Panc1 (cell line): ENCODE measurements at regions not wholly inside any gene's neighbourhood (a gene's known extent, or its start where the extent isn't known, plus 50 kb on each side); places are given as distances from the start of the nearest gene placed in this dataset.

Experiments used
- ATAC-seq: fragments of 200-7000 bp; cut with Tn5 transposase; 2 replicates; pipeline ENCODE4 v1.9.1; 2020; ENCODE audit warnings: mild to moderate bottlenecking, moderate library complexity
- BruUV-seq: library from RNA; stranded (reverse); fragments of 400-500 nt; replicated peaks from 2 replicates; lab custom pipeline; 2021; lab: Mats Ljungman, UMichigan
- CTCF ChIA-PET: fragments of 300-600 bp; sonication (Branson Sonifier 250); formaldehyde crosslinking; loops from one replicate; lab custom pipeline; 2022; ENCODE audit warnings: antibody characterized with exemption; lab: Charles Lee
- POLR2A ChIA-PET: fragments of 300-600 bp; sonication (Branson Sonifier 250); formaldehyde crosslinking; loops from one replicate; lab custom pipeline; 2022; ENCODE audit warnings: antibody characterized with exemption; lab: Charles Lee
- DNase-seq: peaks from one replicate; pipeline ENCODE4 v3.0.0-alpha.2; 2010; ENCODE audit warnings: low read depth, low spot score
- H3K27ac ChIP-seq: 2 replicates; pipeline ENCODE4 v1.5.1; 2011; ENCODE audit warnings: mild to moderate bottlenecking, low read length, inconsistent platforms
- H3K27me3 ChIP-seq: fragments of 200-500 bp; sonication (Bioruptor generic); 2 replicates; pipeline ENCODE4 v1.6.0; 2014; ENCODE audit warnings: low read length, inconsistent platforms; ENCODE audit not compliant: control insufficient read depth, insufficient read depth
- H3K36me3 ChIP-seq: fragments of 200-500 bp; sonication (Bioruptor generic); 2 replicates; pipeline ENCODE4 v1.5.1; 2014; ENCODE audit warnings: inconsistent platforms, mild to moderate bottlenecking, low read length, moderate library complexity; ENCODE audit not compliant: control insufficient read depth, insufficient read depth
- H3K4me1 ChIP-seq: 2 replicates; pipeline ENCODE4 v1.5.1; 2011; ENCODE audit warnings: inconsistent platforms, mild to moderate bottlenecking, low read length, moderate library complexity; ENCODE audit not compliant: control insufficient read depth, insufficient read depth
- H3K4me3 ChIP-seq, 2 experiments: 2 replicates each; pipeline ENCODE4 v1.5.1; 2011 to 2012; ENCODE audit warnings: low read depth in 2 of 2, low read length in 2 of 2, mild to moderate bottlenecking in 2 of 2, inconsistent platforms in 1 of 2, moderate library complexity in 1 of 2
- H3K9me3 ChIP-seq: fragments of 200-500 bp; sonication (Bioruptor generic); 2 replicates; pipeline ENCODE4 v1.5.1; 2014; ENCODE audit warnings: low read depth, mild to moderate bottlenecking, inconsistent platforms, low read length, moderate library complexity; ENCODE audit not compliant: control insufficient read depth, insufficient read depth
- CTCF ChIP-seq: fragments of 450-650 bp; IDR thresholded peaks from 2 replicates; pipeline ENCODE4 v1.5.1; 2017; ENCODE audit warnings: mild to moderate bottlenecking
- POLR2AphosphoS5 ChIP-seq: IDR thresholded peaks from 2 replicates; pipeline ENCODE4 v1.6.1; 2012; ENCODE audit warnings: mild to moderate bottlenecking, low read depth, low read length, moderate library complexity
- REST ChIP-seq, 2 experiments: IDR thresholded peaks; 2 replicates each; pipeline ENCODE4 v1.6.1; 2011 to 2012; ENCODE audit warnings: low read depth in 2 of 2, control low read depth in 1 of 2, low read length in 1 of 2, mild to moderate bottlenecking in 1 of 2, moderate library complexity in 1 of 2; ENCODE audit not compliant: insufficient read depth in 1 of 2
- SIN3A ChIP-seq: IDR thresholded peaks from 2 replicates; pipeline ENCODE4 v1.6.1; 2012; ENCODE audit warnings: low read depth, mild to moderate bottlenecking, low read length, moderate library complexity, borderline replicate concordance; ENCODE audit not compliant: insufficient read depth
- TCF7L2 ChIP-seq: IDR thresholded peaks from 2 replicates; pipeline ENCODE4 v1.6.1; 2011; ENCODE audit warnings: mild to moderate bottlenecking, low read depth, low read length, inconsistent platforms
- in situ Hi-C: cut with HindIII; loops from 2 replicates; pipeline ENCODE4 v1.10.0; 2016; ENCODE audit warnings: low sequenced_read_pairs, low pct_unique_long_range_greater_than_20kb
- intact Hi-C: fragments of 100-400 bp; cut with micrococcal nuclease; formaldehyde crosslinking; loops from one replicate; pipeline ENCODE4 v1.10.0; 2022; ENCODE audit not compliant: unreplicated experiment

GRCh38 chr2:212893216-212893615 is 258.2 kb downstream of the IKZF2 start:
- CTCF ChIA-PET = no interaction called here
- no peak overlapping the region for H3K27ac ChIP-seq
- H3K4me3 ChIP-seq = no peak overlapping the region
- ATAC-seq (no peak), DNase-seq (no peak)
- POLR2A ChIA-PET = no interaction called here
- H3K9me3 ChIP-seq = no peaks in the 10 kb centered on the region
- H3K4me1 ChIP-seq = no peaks in the 10 kb centered on the region
- BruUV-seq = no TSS peak
- intact Hi-C loops (loop anchor here (2.0 kb wide), 1 partner anchor 206 kb away; no protein-coding TSS in a partner anchor), in situ Hi-C loops (no loop called here)
- TF ChIP-seq TCF7L2 = no peak
- no peak for TF ChIP-seq POLR2AphosphoS5
- no peak for TF ChIP-seq CTCF
- TF ChIP-seq REST (IDR thresholded peaks at IDR 0.05; ENCODE audit: insufficient read depth in 1 of 2, low read depth in 2 of 2, low read length in 1 of 2) = no peak
- TF ChIP-seq SIN3A = no peak
- no peaks in the 10 kb centered on the region for H3K36me3 ChIP-seq
- H3K27me3 ChIP-seq = no peaks in the 10 kb centered on the region

- no peaks in the 10 kb centered on the region for H3K9me3 ChIP-seq
- POLR2A ChIA-PET = no interaction called here
- H3K27ac ChIP-seq = no peak overlapping the region
- no TSS peak for BruUV-seq
- no peak for DNase-seq
- in situ Hi-C loops = no loop called here
- H3K27me3 ChIP-seq = no peaks in the 10 kb centered on the region
- TF ChIP-seq CTCF = peak; percentile 35
- TF ChIP-seq SIN3A = no peak
- TF ChIP-seq POLR2AphosphoS5 = no peak
- TF ChIP-seq TCF7L2 = no peak
- TF ChIP-seq REST (IDR thresholded peaks at IDR 0.05; ENCODE audit: insufficient read depth in 1 of 2, low read depth in 2 of 2, low read length in 1 of 2) = no peak
- ATAC-seq = no peak
- CTCF ChIA-PET = interaction anchor here (0.7 kb wide), 2 partner anchors 10 to 1755 kb away, joined by 5 read pairs; no protein-coding TSS in a partner anchor
- no peaks in the 10 kb centered on the region for H3K4me1 ChIP-seq
- no peaks in the 10 kb centered on the region for H3K36me3 ChIP-seq
- intact Hi-C loops = loop anchor here (2.0 kb wide), 1 partner anchor 205 kb away; no protein-coding TSS in a partner anchor
- no peak overlapping the region for H3K4me3 ChIP-seq
Observed at GRCh38 chr2:212892193-212892592, 259.2 kb downstream of the IKZF2 start.
